MM.1S (cell line): ENCODE measurements at regions not wholly inside any gene's neighbourhood (a gene's known extent, or its start where the extent isn't known, plus 50 kb on each side); places are given as distances from the start of the nearest gene placed in this dataset.
A peak's percentile ranks its signal among the peaks of the same experiment; 100 is the strongest.
"Not testable (repeated sequence)": the region's sequence is repeated elsewhere in the genome, so short reads cannot be mapped to it uniquely, and the experiment has no call there.

Source experiments
- DNase-seq: peaks from one replicate; pipeline ENCODE4 v3.0.0-alpha.2; 2015
- H2AFZ ChIP-seq: fragments of 300-600 bp; sonication (generic); 2 replicates; pipeline ENCODE4 v1.6.0; 2016; ENCODE audit warnings: antibody characterized with exemption, low read length
- H3F3A ChIP-seq: fragments of 300-600 bp; sonication (generic); 2 replicates; pipeline ENCODE4 v1.6.1; 2016; ENCODE audit warnings: mild to moderate bottlenecking, antibody characterized with exemption, low read length, moderate library complexity, mixed read lengths; ENCODE audit not compliant: insufficient read depth
- H3K27ac ChIP-seq: fragments of 300-600 bp; sonication (generic); 2 replicates; pipeline ENCODE4 v1.5.1; 2016; ENCODE audit warnings: mild to moderate bottlenecking, low read length
- H3K27me3 ChIP-seq: fragments of 300-600 bp; sonication (generic); replicated peaks from 2 replicates; pipeline ENCODE4 v1.6.0; 2016; ENCODE audit warnings: low read length; ENCODE audit not compliant: insufficient read depth
- H3K36me3 ChIP-seq: fragments of 300-600 bp; sonication (generic); replicated peaks from 2 replicates; pipeline ENCODE4 v1.6.1; 2016; ENCODE audit warnings: mild to moderate bottlenecking, low read length, mixed read lengths; ENCODE audit not compliant: insufficient read depth
- H3K4me1 ChIP-seq: fragments of 300-600 bp; sonication (generic); 2 replicates; pipeline ENCODE4 v1.6.1; 2016; ENCODE audit warnings: low read length, mixed read lengths
- H3K4me2 ChIP-seq: fragments of 300-600 bp; sonication (generic); 2 replicates; pipeline ENCODE4 v1.6.0; 2016; ENCODE audit warnings: low read depth, low read length
- H3K4me3 ChIP-seq: fragments of 300-600 bp; sonication (generic); 2 replicates; pipeline ENCODE4 v1.5.1; 2016; ENCODE audit warnings: low read length, mixed read lengths
- H3K79me2 ChIP-seq: fragments of 300-600 bp; sonication (generic); 2 replicates; pipeline ENCODE4 v1.6.1; 2016; ENCODE audit warnings: mixed run types, low read length, mixed read lengths
- H3K9ac ChIP-seq: fragments of 300-600 bp; sonication (generic); 2 replicates; pipeline ENCODE4 v1.6.1; 2016; ENCODE audit warnings: low read length, mixed read lengths
- H3K9me2 ChIP-seq: fragments of 300-600 bp; sonication (generic); replicated peaks from 2 replicates; pipeline ENCODE4 v1.6.1; 2016; ENCODE audit warnings: mild to moderate bottlenecking, low read length, mixed read lengths; ENCODE audit not compliant: insufficient read depth
- H3K9me3 ChIP-seq: fragments of 300-600 bp; sonication (generic); replicated peaks from 2 replicates; pipeline ENCODE4 v1.6.1; 2016; ENCODE audit warnings: mild to moderate bottlenecking, low read length, mixed read lengths; ENCODE audit not compliant: insufficient read depth
- H4K20me1 ChIP-seq: fragments of 300-600 bp; sonication (generic); 2 replicates; pipeline ENCODE4 v1.6.1; 2016; ENCODE audit warnings: mild to moderate bottlenecking, low read length, moderate library complexity, mixed read lengths; ENCODE audit not compliant: insufficient read depth
- EZH2 ChIP-seq: fragments of 300-600 bp; sonication (generic); optimal IDR thresholded peaks from 2 replicates; pipeline ENCODE3; 2017; ENCODE audit warnings: low read depth, mild to moderate bottlenecking, antibody characterized with exemption, low read length, mixed read lengths
- EZH2phosphoT487 ChIP-seq: fragments of 300-600 bp; sonication (generic); IDR thresholded peaks from 2 replicates; pipeline ENCODE4 v1.6.1; 2018; ENCODE audit warnings: antibody characterized with exemption, low read length
- TF ChIP-seq, protein P1 (sequence below): fragments of 300-600 bp; sonication (generic); IDR thresholded peaks from 2 replicates; pipeline ENCODE4 v1.5.1; 2016; ENCODE audit warnings: antibody characterized with exemption, low read length, mixed read lengths

DNA sequence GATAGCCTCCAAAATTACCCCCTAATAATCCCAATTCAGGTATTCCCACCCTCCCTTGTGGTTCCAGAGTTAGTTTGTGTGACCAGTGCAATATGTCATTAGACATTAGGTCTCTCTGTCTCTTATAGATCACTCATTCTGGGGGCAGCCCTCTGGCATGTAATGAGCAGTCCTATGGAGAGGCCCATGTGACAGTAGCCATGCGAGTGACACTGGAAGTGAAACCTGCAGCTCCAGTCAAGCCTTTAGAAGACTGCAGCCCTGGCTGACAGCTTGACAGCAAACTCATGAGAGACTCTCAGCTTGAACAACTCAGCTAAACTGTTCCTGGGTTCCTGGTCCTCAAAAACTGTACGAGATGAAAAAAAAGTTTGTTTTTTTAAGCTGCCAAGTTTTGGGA is 54.0 kb upstream of the HSPB3 start:
- H3K9me3 ChIP-seq = no peaks in the 10 kb centered on the region
- H3K4me2 ChIP-seq = no peak overlapping the region
- peaks cover 15% of the 10 kb centered on the region for H3K4me1 ChIP-seq
- TF ChIP-seq, protein P1, sequence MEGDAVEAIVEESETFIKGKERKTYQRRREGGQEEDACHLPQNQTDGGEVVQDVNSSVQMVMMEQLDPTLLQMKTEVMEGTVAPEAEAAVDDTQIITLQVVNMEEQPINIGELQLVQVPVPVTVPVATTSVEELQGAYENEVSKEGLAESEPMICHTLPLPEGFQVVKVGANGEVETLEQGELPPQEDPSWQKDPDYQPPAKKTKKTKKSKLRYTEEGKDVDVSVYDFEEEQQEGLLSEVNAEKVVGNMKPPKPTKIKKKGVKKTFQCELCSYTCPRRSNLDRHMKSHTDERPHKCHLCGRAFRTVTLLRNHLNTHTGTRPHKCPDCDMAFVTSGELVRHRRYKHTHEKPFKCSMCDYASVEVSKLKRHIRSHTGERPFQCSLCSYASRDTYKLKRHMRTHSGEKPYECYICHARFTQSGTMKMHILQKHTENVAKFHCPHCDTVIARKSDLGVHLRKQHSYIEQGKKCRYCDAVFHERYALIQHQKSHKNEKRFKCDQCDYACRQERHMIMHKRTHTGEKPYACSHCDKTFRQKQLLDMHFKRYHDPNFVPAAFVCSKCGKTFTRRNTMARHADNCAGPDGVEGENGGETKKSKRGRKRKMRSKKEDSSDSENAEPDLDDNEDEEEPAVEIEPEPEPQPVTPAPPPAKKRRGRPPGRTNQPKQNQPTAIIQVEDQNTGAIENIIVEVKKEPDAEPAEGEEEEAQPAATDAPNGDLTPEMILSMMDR = no peak
- TF ChIP-seq EZH2 (no peak), EZH2phosphoT487 (no peak)
- no peak overlapping the region for H3K4me3 ChIP-seq
- H3F3A ChIP-seq = no peaks in the 10 kb centered on the region
- no peaks in the 10 kb centered on the region for H3K9me2 ChIP-seq
- H3K27ac ChIP-seq = no peak overlapping the region
- H2AFZ ChIP-seq = no peak overlapping the region
- no peaks in the 10 kb centered on the region for H3K79me2 ChIP-seq
- H3K27me3 ChIP-seq = no peaks in the 10 kb centered on the region
- no peak overlapping the region for H3K9ac ChIP-seq
- no peaks in the 10 kb centered on the region for H3K36me3 ChIP-seq
- peak; percentile 58 for DNase-seq
- H4K20me1 ChIP-seq = no peaks in the 10 kb centered on the region

GRCh38 chr5:54398191-54398590 is 57.3 kb upstream of the HSPB3 start:
- Histone ChIP-seq H3K9me2 (no peaks in the 10 kb centered on the region), H3F3A (no peaks in the 10 kb centered on the region), H3K9ac (no peak overlapping the region), H2AFZ (no peak overlapping the region), H4K20me1 (no peaks in the 10 kb centered on the region), H3K27me3 (no peaks in the 10 kb centered on the region), H3K4me1 (peaks cover 15% of the 10 kb centered on the region), H3K27ac (peak overlapping the region; percentile 20; the same call in 1 of the 2 replicates), H3K36me3 (no peaks in the 10 kb centered on the region), H3K79me2 (no peaks in the 10 kb centered on the region), H3K9me3 (no peaks in the 10 kb centered on the region), H3K4me3 (no peak overlapping the region), H3K4me2 (no peak overlapping the region)
- peak; percentile 49 for DNase-seq
- TF ChIP-seq EZH2 (no peak), EZH2phosphoT487 (no peak)
- TF ChIP-seq, protein P1 = no peak

DNA sequence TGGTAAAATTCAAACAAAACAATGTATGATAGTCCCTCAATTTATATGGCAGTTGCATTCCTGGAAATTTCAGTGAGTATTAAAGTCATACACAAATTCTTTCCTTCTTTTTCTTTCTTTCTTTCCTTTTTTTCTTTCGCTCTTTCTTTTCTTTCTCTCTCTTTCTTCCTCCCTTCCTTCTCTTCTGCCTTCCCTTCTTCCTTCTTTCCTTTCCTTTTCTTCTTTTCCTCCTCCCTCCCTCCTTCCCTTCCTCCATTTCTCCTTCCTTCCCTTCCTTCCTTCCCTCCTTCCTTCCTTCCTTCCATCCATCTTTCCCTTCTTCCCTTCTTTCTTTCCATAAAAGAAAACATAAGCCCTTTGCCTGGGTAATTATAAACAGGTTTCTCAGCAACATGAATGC is 58.1 kb upstream of the HSPB3 start:
- Histone ChIP-seq H3K4me3 (no peak overlapping the region), H3K36me3 (no peaks in the 10 kb centered on the region), H4K20me1 (no peaks in the 10 kb centered on the region), H3K9me3 (no peaks in the 10 kb centered on the region), H2AFZ (no peak overlapping the region), H3K9ac (no peak overlapping the region), H3K27me3 (no peaks in the 10 kb centered on the region), H3K27ac (no peak overlapping the region), H3K4me1 (peaks cover 15% of the 10 kb centered on the region), H3F3A (no peaks in the 10 kb centered on the region), H3K79me2 (no peaks in the 10 kb centered on the region), H3K4me2 (no peak overlapping the region), H3K9me2 (no peaks in the 10 kb centered on the region)
- TF ChIP-seq EZH2 (no peak), EZH2phosphoT487 (no peak)
- TF ChIP-seq, protein P1 = no peak
- DNase-seq = no peak

DNA sequence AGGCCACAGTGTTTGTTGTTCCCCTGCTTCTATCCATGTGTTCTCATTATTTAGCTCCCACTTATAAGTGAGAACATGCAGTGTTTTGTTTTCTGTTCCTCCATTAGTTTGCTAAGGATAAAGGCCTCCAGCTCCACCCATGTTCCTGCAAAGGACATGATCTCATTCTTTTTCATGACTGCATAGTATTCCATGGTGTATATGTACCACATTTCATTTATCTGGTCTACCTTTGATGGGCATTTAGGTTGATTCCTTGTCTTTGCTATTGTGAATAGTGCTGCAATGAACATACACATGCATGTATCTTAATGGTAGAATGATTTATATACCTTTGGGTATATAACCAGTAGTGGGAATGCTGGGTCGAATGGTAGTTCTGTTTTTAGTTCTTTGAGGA is 62.5 kb upstream of the HSPB3 start:
- not testable (repeated sequence) for H3K27me3 ChIP-seq, H4K20me1 ChIP-seq, H3K79me2 ChIP-seq, H3K36me3 ChIP-seq, H3K27ac ChIP-seq, H3K9ac ChIP-seq, H3K9me2 ChIP-seq, H3K4me2 ChIP-seq, H2AFZ ChIP-seq, H3F3A ChIP-seq, H3K9me3 ChIP-seq, DNase-seq, H3K4me3 ChIP-seq
- H3K4me1 ChIP-seq = peaks cover 14% of the 10 kb centered on the region
